Esophagus (tissue), 2 donors: ENCODE measurements at regions not wholly inside any gene's neighbourhood (a gene's known extent, or its start where the extent isn't known, plus 50 kb on each side); places are given as distances from the start of the nearest gene placed in this dataset.
A peak's percentile ranks its signal among the peaks of the same experiment; 100 is the strongest.

ENCODE experiments used
- H3K27ac ChIP-seq, 2 donors: one replicate each; pipeline ENCODE4 v1.5.1; 2013; ENCODE audit warnings: low read depth in 2 of 2, mild to moderate bottlenecking in 2 of 2, inconsistent platforms in 1 of 2, low read length in 1 of 2, moderate library complexity in 1 of 2
- H3K27me3 ChIP-seq, 2 donors: one replicate each; pipeline ENCODE4 v1.6.1; 2013; ENCODE audit warnings: low read length in 2 of 2, control low read depth in 1 of 2, mild to moderate bottlenecking in 1 of 2; ENCODE audit not compliant: insufficient read depth in 2 of 2, control insufficient read depth in 1 of 2
- H3K36me3 ChIP-seq, 2 donors: one replicate each; pipeline ENCODE4 v1.6.1; 2013; ENCODE audit warnings: low read length in 1 of 2; ENCODE audit not compliant: control insufficient read depth in 2 of 2, insufficient read depth in 2 of 2
- H3K4me1 ChIP-seq, 2 donors: one replicate each; pipeline ENCODE4 v1.6.1; 2013; ENCODE audit warnings: low read length in 1 of 2; ENCODE audit not compliant: control insufficient read depth in 2 of 2, insufficient read depth in 2 of 2
- H3K4me3 ChIP-seq, 2 donors: one replicate each; pipeline ENCODE4 v1.5.1; 2013; ENCODE audit warnings: low read length in 2 of 2, mild to moderate bottlenecking in 2 of 2, low read depth in 1 of 2, moderate library complexity in 1 of 2
- H3K9me3 ChIP-seq, 2 donors: one replicate each; pipeline ENCODE4 v1.6.1; 2013; ENCODE audit warnings: mild to moderate bottlenecking in 2 of 2, low read depth in 1 of 2, low read length in 1 of 2, moderate library complexity in 1 of 2; ENCODE audit not compliant: control insufficient read depth in 2 of 2, insufficient read depth in 1 of 2
- WGBS, 2 donors: extraction: QIAGEN DNeasy Blood & Tissue Kit; methylation state at CpG; one replicate each; pipeline ENCODE4 v1.1.7; 2013; 5-methylcytosine and 5-hydroxymethylcytosine counted together
- donor health status: healthy with polysubstance abuse.
- donor health status: Bipolar disorder and iron deficiency.

GRCh38 chr14:65153101-65153500 is 50.8 kb upstream of the MAX start:
- H3K27ac ChIP-seq = no peak overlapping the region
- no peaks in the 10 kb centered on the region for H3K36me3 ChIP-seq
- no peaks in the 10 kb centered on the region for H3K27me3 ChIP-seq
- H3K9me3 ChIP-seq = no peaks in the 10 kb centered on the region
- H3K4me1 ChIP-seq = peaks cover 4 to 5% of the 10 kb centered on the region in 2 donors
- no peak overlapping the region for H3K4me3 ChIP-seq
- WGBS, 2 donors = 44 to 55% methylated on average over 11 of the region's 11 CpGs

DNA sequence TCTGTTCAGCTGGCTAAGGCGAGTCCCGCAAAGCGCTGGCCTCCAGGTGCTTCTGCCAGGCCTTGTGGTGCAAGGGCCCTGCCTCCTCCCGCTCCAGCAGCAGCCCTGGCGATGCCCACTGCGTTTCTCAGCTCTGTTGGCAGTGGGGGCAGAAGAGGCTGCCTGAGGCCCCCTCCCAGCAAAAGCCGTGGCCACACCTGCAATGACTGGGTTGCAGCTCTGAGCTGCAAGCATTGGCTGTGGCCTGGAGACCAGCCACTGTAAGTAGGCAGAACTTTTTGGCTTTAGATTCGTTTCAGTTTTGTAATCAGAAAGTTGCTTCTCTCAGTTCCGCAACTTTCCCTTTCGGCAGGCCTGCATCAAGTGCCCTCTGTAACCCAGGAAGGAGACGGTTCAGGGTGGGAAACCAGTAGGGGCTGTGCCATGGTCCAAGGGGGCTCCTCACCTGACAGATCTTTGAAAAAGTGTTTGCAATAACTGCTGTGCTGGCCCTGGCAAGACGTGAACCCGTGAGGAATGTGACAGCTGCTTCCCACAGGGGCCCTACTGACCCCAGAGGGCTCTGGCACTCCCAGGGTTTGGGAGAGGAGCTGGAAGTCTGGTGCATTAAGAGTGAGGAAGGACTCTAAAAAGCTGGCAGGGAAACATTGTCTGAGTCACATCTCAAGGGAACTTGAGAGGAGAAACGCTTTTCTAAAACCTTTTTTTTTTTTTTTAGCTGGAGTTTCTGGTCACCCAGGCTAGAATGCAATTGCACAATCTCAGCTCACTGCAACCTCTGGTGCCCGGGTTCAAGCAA is 54.5 kb upstream of the MAX start:
- no peaks in the 10 kb centered on the region for H3K36me3 ChIP-seq
- H3K4me1 ChIP-seq = peaks cover 4 to 5% of the 10 kb centered on the region in 2 donors
- WGBS, 2 donors = 38 to 47% methylated on average over 15 of the region's 15 CpGs
- H3K27ac ChIP-seq = peak overlapping the region; percentile 80 to 89
- peak overlapping the region in 1 of 2 donors; percentile 5 for H3K4me3 ChIP-seq
- H3K9me3 ChIP-seq = no peaks in the 10 kb centered on the region
- no peaks in the 10 kb centered on the region for H3K27me3 ChIP-seq

DNA sequence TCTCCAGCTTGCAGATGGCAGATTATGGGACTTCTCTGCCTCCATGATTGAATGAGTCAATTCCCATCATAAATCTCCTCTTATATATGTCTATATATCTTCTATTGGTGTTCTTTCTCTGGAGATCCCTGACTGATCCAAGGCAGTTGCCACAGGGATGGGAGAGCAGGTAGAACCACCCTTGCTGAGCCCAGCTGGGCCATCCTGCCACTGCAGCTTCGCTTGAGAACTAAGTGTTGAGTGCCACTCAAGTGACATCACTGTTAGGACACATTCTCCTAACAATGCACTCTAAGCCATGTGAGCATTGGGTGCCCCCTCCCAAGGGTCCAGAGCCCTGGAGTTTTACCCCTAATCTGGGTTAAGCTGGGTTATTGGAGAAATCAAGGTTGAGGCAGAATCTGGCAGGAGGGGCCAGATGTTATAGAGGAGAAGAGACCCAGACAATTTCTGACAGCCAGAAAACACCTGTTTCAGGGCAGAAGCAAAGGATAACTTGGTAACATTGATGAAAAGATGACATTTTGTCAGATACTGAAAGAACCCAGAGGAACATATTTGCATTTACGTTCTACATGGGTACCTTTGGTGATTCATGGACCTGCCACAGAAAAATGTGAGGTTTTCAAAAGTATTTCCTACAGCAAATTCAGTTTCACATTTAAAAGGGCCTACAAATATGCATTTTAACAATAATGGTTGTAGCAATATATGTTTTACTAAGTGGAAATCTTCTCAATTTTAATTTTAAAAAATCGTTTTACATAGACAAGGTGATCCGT is 57.2 kb upstream of the MAX start:
- Histone ChIP-seq H3K27me3 (no peaks in the 10 kb centered on the region), H3K4me3 (no peak overlapping the region), H3K9me3 (no peaks in the 10 kb centered on the region), H3K36me3 (no peaks in the 10 kb centered on the region), H3K4me1 (peaks cover 4 to 5% of the 10 kb centered on the region in 2 donors), H3K27ac (no peak overlapping the region)
- WGBS, 2 donors = 76 to 82% methylated on average over 4 of the region's 4 CpGs

GRCh38 chr14:65160091-65160490 is 57.8 kb upstream of the MAX start:
- Histone ChIP-seq H3K9me3 (no peaks in the 10 kb centered on the region), H3K36me3 (no peaks in the 10 kb centered on the region), H3K27ac (no peak overlapping the region), H3K4me1 (peaks cover 4 to 5% of the 10 kb centered on the region in 2 donors), H3K4me3 (no peak overlapping the region), H3K27me3 (no peaks in the 10 kb centered on the region)
- WGBS, 2 donors = 79 to 89% methylated on average over 2 of the region's 2 CpGs

DNA sequence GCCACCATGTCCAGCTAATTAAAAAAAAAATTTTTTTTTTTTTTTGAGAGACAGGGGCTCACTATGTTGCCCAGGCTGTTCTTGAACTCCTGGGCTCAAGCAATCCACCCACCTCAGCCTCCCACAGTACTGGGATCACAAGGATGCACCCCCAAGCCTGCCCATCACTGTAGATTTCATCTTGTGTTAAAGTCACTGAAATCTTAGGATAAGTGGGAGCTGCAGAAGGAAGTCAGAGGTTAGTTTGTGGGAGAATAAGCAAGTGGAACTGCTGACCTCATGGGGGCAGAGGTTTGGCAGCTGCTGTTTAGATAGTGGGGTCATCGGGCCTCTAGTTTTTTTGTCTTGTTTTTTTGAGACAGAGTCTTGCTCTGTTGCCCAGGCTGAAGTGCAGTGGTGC is 59.7 kb upstream of the MAX start:
- WGBS, 2 donors = 60 to 78% methylated on average over 1 of the region's 1 CpG
- H3K9me3 ChIP-seq = no peaks in the 10 kb centered on the region
- H3K27ac ChIP-seq = no peak overlapping the region
- H3K27me3 ChIP-seq = no peaks in the 10 kb centered on the region
- no peaks in the 10 kb centered on the region for H3K36me3 ChIP-seq
- H3K4me1 ChIP-seq = peaks cover 0 to 4% of the 10 kb centered on the region in 2 donors
- no peak overlapping the region for H3K4me3 ChIP-seq

- 43 to 44% methylated on average over 6 of the region's 6 CpGs for WGBS, 2 donors
- no peak overlapping the region for H3K4me3 ChIP-seq
These were observed 61.9 kb upstream of the MAX start for GRCh38 chr14:65164068-65164824.

GRCh38 chr14:65164825-65165135 is 62.5 kb upstream of the MAX start:
- H3K4me1 ChIP-seq = peaks cover 0 to 4% of the 10 kb centered on the region in 2 donors
- no peaks in the 10 kb centered on the region for H3K9me3 ChIP-seq
- no peaks in the 10 kb centered on the region for H3K27me3 ChIP-seq
- H3K36me3 ChIP-seq = no peaks in the 10 kb centered on the region
- no peak overlapping the region for H3K27ac ChIP-seq
- H3K4me3 ChIP-seq = no peak overlapping the region
- WGBS, 2 donors = 76 to 77% methylated on average over 3 of the region's 3 CpGs

More at GRCh38 chr14:65164068-65164824, 61.9 kb upstream of the MAX start:
- Histone ChIP-seq H3K9me3 (no peaks in the 10 kb centered on the region), H3K36me3 (no peaks in the 10 kb centered on the region), H3K27ac (no peak overlapping the region), H3K4me1 (peaks cover 0 to 4% of the 10 kb centered on the region in 2 donors), H3K27me3 (no peaks in the 10 kb centered on the region)

GRCh38 chr14:65167072-65167645 is 64.8 kb upstream of the MAX start:
- no peaks in the 10 kb centered on the region for H3K27me3 ChIP-seq
- no peaks in the 10 kb centered on the region for H3K9me3 ChIP-seq
- H3K4me1 ChIP-seq = peaks cover 0 to 9% of the 10 kb centered on the region in 2 donors
- WGBS, 2 donors = 95 to 96% methylated on average over 3 of the region's 3 CpGs
- H3K36me3 ChIP-seq = no peaks in the 10 kb centered on the region
- H3K27ac ChIP-seq = no peak overlapping the region
- no peak overlapping the region for H3K4me3 ChIP-seq

- WGBS, 2 donors = 69 to 70% methylated on average over 3 of the region's 3 CpGs
- no peaks in the 10 kb centered on the region for H3K27me3 ChIP-seq
- no peak overlapping the region for H3K27ac ChIP-seq
- no peaks in the 10 kb centered on the region for H3K9me3 ChIP-seq
- H3K36me3 ChIP-seq = no peaks in the 10 kb centered on the region
- H3K4me1 ChIP-seq = peaks cover 0 to 9% of the 10 kb centered on the region in 2 donors
- no peak overlapping the region for H3K4me3 ChIP-seq
These were observed 66.5 kb upstream of the MAX start for GRCh38 chr14:65168840-65169239.
